BLaER1 (cell line): ENCODE measurements at regions not wholly inside any gene's neighbourhood (a gene's known extent, or its start where the extent isn't known, plus 50 kb on each side); places are given as distances from the start of the nearest gene placed in this dataset.

Experiments used
- H3K27ac ChIP-seq: shearing (Covaris generic); formaldehyde crosslinking; 2 replicates; pipeline ENCODE4 v1.8.1; 2022
- H3K27me3 ChIP-seq: shearing (Covaris generic); formaldehyde crosslinking; 2 replicates; pipeline ENCODE4 v1.8.1; 2022
- H3K36me3 ChIP-seq: shearing (Covaris generic); formaldehyde crosslinking; 2 replicates; pipeline ENCODE4 v1.8.1; 2022
- H3K4me1 ChIP-seq: shearing (Covaris generic); formaldehyde crosslinking; 2 replicates; pipeline ENCODE4 v1.8.1; 2022
- H3K4me2 ChIP-seq: shearing (Covaris generic); formaldehyde crosslinking; 2 replicates; pipeline ENCODE4 v1.8.1; 2022
- H3K4me3 ChIP-seq: shearing (Covaris generic); formaldehyde crosslinking; 2 replicates; pipeline ENCODE4 v1.8.1; 2022
- H3K9ac ChIP-seq: shearing (Covaris generic); formaldehyde crosslinking; 2 replicates; pipeline ENCODE4 v1.8.1; 2022
- H3K9me3 ChIP-seq: shearing (Covaris generic); formaldehyde crosslinking; 2 replicates; pipeline ENCODE4 v1.8.1; 2022
- H4K20me1 ChIP-seq: shearing (Covaris generic); formaldehyde crosslinking; 2 replicates; pipeline ENCODE4 v1.8.1; 2022
- Cebpa-rat ChIP-seq: shearing (Covaris generic); IDR thresholded peaks from 2 replicates; pipeline ENCODE4 v1.8.1; 2022

DNA sequence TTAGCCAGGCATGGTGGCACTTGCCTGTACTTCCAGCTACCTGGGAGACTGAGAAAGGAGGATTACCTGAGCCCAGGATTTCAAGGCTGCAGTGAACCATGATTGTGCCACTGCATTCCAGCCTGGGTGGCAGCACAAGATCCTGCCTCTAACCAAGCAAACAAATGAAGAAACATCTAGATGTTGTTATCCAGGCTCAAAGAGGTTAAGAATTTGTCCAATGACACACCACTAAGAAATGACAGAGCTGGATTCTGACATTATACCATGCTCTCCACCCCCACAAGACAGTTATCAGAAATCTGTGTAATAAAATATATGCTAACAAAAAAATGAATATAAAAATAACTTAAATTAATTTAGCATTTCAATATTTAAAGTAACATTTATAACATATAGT is 925.5 kb upstream of the SLC35B3 start:
- Histone ChIP-seq H4K20me1 (no peaks in the 10 kb centered on the region), H3K9ac (no peak overlapping the region), H3K4me2 (no peak overlapping the region), H3K27me3 (no peaks in the 10 kb centered on the region), H3K4me1 (no peaks in the 10 kb centered on the region), H3K36me3 (no peaks in the 10 kb centered on the region), H3K9me3 (0 out of 2 replicates have a peak, but pooled peaks cover 4% of the 10 kb centered on the region), H3K27ac (no peak overlapping the region), H3K4me3 (no peak overlapping the region)
- TF ChIP-seq Cebpa-rat = no peak

DNA sequence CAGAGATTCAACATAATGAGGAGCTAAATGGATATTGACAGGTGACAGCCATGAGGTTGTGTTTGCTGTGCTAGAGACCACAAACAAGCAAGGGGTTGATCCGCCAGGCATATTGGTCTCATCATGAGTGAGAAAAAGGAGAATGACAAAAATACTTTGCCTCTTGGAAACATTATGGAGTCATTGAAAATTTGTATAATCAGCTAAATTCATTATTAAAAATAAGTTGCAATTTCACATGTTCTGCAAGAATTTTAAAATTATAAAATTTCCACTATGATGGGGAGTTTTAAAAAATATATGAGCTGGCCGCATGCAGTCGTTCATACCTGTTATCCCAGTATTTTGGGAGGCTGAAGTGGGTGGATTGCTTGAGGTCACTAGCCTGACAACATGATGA is 912.3 kb upstream of the SLC35B3 start:
- Histone ChIP-seq H4K20me1 (no peaks in the 10 kb centered on the region), H3K4me2 (no peak overlapping the region), H3K9me3 (no peaks in the 10 kb centered on the region), H3K4me3 (no peak overlapping the region), H3K4me1 (no peaks in the 10 kb centered on the region), H3K27me3 (no peaks in the 10 kb centered on the region), H3K36me3 (no peaks in the 10 kb centered on the region), H3K27ac (no peak overlapping the region), H3K9ac (no peak overlapping the region)
- no peak for TF ChIP-seq Cebpa-rat

DNA sequence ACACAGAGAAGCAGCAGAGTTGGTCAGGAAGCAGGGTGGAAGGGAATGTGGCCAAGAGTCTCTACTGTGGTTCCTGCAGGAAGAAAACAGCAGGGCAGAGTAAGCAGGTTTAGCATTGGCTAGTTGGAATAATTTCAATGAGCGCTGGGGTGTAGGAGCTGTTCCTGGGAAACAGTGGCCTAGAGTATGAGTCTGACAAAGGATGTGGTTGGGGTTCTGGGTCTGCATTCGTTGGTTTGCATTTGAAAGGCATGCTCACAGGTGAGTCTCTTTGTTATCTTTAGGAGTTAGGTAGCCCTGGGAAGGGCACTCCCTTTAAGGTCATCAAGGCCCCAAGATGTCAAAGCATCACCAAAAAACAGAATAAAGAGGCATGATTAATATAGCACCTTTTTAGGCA is 911.6 kb upstream of the SLC35B3 start:
- Histone ChIP-seq H3K27me3 (no peaks in the 10 kb centered on the region), H3K36me3 (no peaks in the 10 kb centered on the region), H3K9ac (no peak overlapping the region), H3K4me1 (no peaks in the 10 kb centered on the region), H4K20me1 (no peaks in the 10 kb centered on the region), H3K4me3 (no peak overlapping the region), H3K27ac (no peak overlapping the region), H3K4me2 (no peak overlapping the region), H3K9me3 (no peaks in the 10 kb centered on the region)
- no peak for TF ChIP-seq Cebpa-rat

DNA sequence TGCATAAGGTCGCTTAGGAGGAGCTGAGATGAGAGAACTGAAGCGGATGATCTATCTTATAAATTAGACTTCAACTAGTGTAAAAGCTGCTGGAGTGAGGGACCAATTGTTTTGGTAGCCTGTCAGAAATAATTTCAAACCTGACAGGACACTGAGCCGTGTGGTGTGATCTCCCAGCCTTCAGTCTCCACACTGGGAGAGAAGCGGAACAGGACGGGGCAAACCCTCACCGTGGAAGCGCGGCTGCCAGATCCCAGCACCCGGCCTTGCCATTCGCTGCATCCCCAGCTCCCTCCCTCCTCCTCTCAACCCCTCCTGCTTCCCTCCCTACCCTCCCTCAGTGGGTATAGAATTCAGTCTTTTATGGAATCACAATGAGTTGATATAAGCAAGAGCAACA is 900.1 kb upstream of the SLC35B3 start:
- H3K4me1 ChIP-seq = no peaks in the 10 kb centered on the region
- H3K9ac ChIP-seq = no peak overlapping the region
- H3K4me2 ChIP-seq = no peak overlapping the region
- no peaks in the 10 kb centered on the region for H4K20me1 ChIP-seq
- no peak overlapping the region for H3K4me3 ChIP-seq
- H3K27ac ChIP-seq = no peak overlapping the region
- no peak for TF ChIP-seq Cebpa-rat
- no peaks in the 10 kb centered on the region for H3K36me3 ChIP-seq
- H3K9me3 ChIP-seq = no peaks in the 10 kb centered on the region
- no peaks in the 10 kb centered on the region for H3K27me3 ChIP-seq

DNA sequence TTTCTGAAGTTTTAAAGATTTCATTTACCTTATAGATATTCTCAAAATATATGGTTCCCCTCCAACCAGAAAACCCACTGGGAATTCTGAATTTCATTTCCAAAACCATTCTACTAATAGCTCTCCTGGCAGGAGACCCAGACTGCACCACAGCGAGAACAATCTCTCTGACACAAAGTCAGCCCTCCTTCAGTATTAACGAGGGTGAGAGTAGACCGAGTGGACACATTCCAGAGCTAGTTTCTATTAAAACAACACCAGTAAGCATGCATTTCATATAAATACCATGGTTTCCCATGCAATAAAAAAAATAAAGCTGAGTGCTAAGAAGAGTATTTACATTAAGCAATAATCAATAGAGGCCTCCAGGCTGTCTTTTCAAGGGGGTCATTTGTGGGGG is 899.6 kb upstream of the SLC35B3 start:
- Histone ChIP-seq H3K4me1 (no peaks in the 10 kb centered on the region), H3K36me3 (no peaks in the 10 kb centered on the region), H3K9me3 (no peaks in the 10 kb centered on the region), H3K27ac (no peak overlapping the region), H3K9ac (no peak overlapping the region), H3K4me3 (no peak overlapping the region), H4K20me1 (no peaks in the 10 kb centered on the region), H3K4me2 (no peak overlapping the region), H3K27me3 (no peaks in the 10 kb centered on the region)
- TF ChIP-seq Cebpa-rat = no peak

DNA sequence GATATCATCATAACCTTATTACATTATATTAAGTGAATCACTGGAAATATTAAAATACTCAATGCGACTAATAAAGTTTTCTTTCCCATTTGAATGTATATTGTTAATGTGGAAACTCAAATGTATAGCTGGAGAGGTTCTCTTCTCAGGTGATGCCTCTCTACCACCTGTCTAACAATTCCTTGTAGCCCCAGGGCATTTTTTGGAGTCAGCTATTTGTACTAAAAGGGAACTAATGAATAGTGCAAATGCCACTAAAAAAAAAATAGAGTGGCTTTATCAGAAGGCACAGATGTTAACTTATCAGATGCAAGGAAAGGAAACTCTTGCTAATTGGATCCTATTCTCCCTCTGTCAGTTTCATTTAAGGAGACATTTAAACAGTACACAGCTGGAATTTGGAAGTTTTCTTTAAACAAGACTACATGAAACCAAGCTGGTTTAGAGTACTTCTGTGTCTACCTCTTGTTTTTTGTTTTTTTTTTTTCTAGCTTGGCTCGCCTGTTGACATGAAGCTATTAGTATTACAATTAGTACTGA is 897.0 kb upstream of the SLC35B3 start:
- Histone ChIP-seq H3K36me3 (no peaks in the 10 kb centered on the region), H3K9me3 (no peaks in the 10 kb centered on the region), H3K9ac (no peak overlapping the region), H3K4me1 (no peaks in the 10 kb centered on the region), H3K4me2 (no peak overlapping the region), H4K20me1 (no peaks in the 10 kb centered on the region), H3K4me3 (no peak overlapping the region), H3K27me3 (no peaks in the 10 kb centered on the region), H3K27ac (no peak overlapping the region)
- no peak for TF ChIP-seq Cebpa-rat

DNA sequence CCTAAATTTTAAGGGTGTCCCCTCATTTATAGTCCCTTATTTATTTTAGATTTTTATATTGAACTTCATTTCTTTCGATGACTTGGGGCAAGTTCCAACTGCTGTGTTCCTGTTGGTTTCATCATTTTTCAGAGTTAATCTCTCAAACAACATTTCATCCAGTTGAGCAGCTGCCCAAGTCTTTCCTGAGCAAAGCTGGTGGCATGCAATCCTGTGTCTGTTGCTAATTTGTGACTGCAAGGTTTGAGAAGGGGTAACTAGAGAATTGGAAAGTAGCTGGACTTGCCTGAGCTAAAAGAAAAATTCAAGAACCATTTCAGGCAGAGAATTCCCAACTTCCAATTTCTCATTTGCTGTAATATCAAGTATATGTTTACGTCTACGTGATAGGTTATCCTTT is 881.5 kb upstream of the SLC35B3 start:
- Histone ChIP-seq H3K4me3 (no peak overlapping the region), H3K9me3 (no peaks in the 10 kb centered on the region), H3K27me3 (no peaks in the 10 kb centered on the region), H3K36me3 (no peaks in the 10 kb centered on the region), H3K27ac (no peak overlapping the region), H4K20me1 (no peaks in the 10 kb centered on the region), H3K4me2 (no peak overlapping the region), H3K9ac (no peak overlapping the region), H3K4me1 (no peaks in the 10 kb centered on the region)
- no peak for TF ChIP-seq Cebpa-rat

DNA sequence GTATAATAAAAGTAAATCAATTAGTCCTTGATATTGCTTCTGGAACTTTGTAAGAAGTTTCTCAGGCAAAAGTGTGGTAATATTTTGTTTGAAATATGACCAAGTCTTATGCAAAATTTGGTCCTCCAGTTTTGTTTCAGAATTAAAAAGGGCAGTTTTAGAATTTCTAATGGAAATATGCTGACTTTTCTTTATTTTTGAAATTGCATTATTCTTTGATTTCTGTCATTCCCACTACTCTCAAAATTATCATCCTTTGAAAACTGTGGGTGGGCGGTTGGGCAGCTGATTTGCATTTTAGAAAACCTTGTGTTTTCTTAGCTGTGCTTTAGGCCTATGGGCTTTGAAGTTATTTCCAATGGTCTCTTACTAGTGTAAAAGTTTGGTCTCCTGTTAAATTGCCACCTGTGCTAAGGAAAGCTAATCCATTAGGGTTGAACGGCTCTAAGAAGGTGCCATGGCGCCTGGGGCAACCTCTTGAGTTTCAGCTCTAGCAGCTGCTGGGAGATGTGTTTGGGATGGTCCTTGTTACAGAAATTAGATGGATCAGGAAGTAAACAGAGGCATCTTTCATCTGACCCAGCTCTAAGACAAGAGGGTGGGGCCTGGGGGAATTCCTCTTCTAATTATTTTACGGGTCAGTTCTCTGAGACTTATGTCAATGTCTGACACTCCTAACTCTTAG is 880.8 kb upstream of the SLC35B3 start:
- Histone ChIP-seq H3K4me2 (no peak overlapping the region), H3K27me3 (no peaks in the 10 kb centered on the region), H3K27ac (no peak overlapping the region), H4K20me1 (no peaks in the 10 kb centered on the region), H3K9ac (no peak overlapping the region), H3K36me3 (no peaks in the 10 kb centered on the region), H3K4me3 (no peak overlapping the region), H3K4me1 (no peaks in the 10 kb centered on the region), H3K9me3 (no peaks in the 10 kb centered on the region)
- no peak for TF ChIP-seq Cebpa-rat

DNA sequence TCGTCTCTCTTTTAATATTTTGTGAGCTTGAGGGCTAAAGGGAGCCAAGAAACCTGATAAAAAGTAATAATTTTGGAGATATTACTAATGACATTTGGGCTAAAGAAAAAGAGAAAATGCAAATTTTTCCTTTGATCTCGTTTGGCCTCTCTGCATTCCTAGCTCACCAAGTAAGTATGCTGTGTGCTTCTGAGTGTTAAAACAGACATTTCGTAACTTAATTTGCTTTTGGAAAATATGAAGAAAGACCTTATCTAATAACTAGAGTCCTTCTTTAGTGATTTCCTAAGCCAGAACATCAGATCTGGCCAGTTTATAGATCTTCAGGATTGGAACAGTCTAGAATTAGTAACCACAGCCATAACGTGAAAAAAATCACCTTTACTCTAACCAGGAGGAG is 872.9 kb upstream of the SLC35B3 start:
- Histone ChIP-seq H3K4me1 (no peaks in the 10 kb centered on the region), H3K36me3 (no peaks in the 10 kb centered on the region), H3K9me3 (no peaks in the 10 kb centered on the region), H3K4me2 (no peak overlapping the region), H3K27me3 (no peaks in the 10 kb centered on the region), H3K27ac (no peak overlapping the region), H4K20me1 (no peaks in the 10 kb centered on the region), H3K4me3 (no peak overlapping the region), H3K9ac (no peak overlapping the region)
- TF ChIP-seq Cebpa-rat = no peak

DNA sequence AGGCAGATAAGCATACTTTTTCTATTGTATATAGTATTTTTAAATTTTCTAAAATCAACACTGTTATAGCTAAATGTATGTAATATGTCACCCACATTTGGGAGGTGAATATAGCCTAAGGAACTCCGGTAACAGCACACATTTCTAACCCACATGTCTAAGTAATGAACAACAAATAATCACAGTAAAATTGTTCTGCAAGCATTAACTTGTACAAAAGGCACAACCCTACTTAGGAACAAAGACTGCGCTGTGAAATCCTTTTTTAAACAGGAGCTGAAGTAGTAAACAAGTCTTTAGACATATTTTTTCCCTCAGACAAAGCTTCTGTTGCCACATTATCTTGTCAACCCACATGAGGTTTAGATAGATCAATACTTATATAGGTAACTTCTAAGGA is 872.4 kb upstream of the SLC35B3 start:
- no peak overlapping the region for H3K4me3 ChIP-seq
- no peaks in the 10 kb centered on the region for H3K4me1 ChIP-seq
- no peaks in the 10 kb centered on the region for H3K36me3 ChIP-seq
- H3K27me3 ChIP-seq = no peaks in the 10 kb centered on the region
- H3K27ac ChIP-seq = no peak overlapping the region
- H3K9me3 ChIP-seq = no peaks in the 10 kb centered on the region
- no peak overlapping the region for H3K4me2 ChIP-seq
- H4K20me1 ChIP-seq = no peaks in the 10 kb centered on the region
- TF ChIP-seq Cebpa-rat = no peak
- H3K9ac ChIP-seq = no peak overlapping the region

DNA sequence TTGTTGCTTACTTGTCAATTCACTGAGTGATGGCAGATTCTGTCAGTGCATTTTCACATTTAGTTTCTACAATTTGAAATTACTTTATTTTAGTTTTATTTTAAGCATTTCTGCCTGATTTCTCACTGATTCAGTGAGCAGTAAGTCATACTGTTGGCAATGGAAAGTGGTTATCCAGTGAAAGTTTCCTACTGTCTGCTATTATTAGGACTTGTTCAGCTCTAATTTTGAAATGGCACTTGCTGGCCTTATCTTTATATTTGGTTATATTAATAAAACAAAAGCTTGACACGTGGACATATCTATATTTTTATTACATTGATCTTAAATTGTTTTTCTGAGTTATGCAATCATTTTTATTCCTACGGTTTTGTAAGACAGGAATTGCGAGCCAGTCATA is 871.8 kb upstream of the SLC35B3 start:
- Histone ChIP-seq H3K4me1 (no peaks in the 10 kb centered on the region), H3K4me2 (no peak overlapping the region), H3K27ac (no peak overlapping the region), H3K27me3 (no peaks in the 10 kb centered on the region), H3K36me3 (no peaks in the 10 kb centered on the region), H3K4me3 (no peak overlapping the region), H3K9me3 (no peaks in the 10 kb centered on the region), H3K9ac (no peak overlapping the region), H4K20me1 (no peaks in the 10 kb centered on the region)
- no peak for TF ChIP-seq Cebpa-rat
